H1 (cell line): ENCODE measurements at regions not wholly inside any gene's neighbourhood (a gene's known extent, or its start where the extent isn't known, plus 50 kb on each side); places are given as distances from the start of the nearest gene placed in this dataset.

Experiments
- EP300 ChIP-seq, 2 experiments: IDR thresholded peaks; 1 replicate in 1 of 2; 2 replicates in 1 of 2; pipeline ENCODE4 v1.6.1; 2011 to 2012; ENCODE audit warnings: low read depth in 2 of 2, low read length in 2 of 2, mild to moderate bottlenecking in 2 of 2, borderline replicate concordance in 1 of 2, inconsistent platforms in 1 of 2, moderate library complexity in 1 of 2
- MAFK ChIP-seq: IDR thresholded peaks from 2 replicates; pipeline ENCODE4 v1.6.1; 2012; ENCODE audit warnings: low read depth, mild to moderate bottlenecking, improper control_type of control experiment, low read length
- NRF1 ChIP-seq: IDR thresholded peaks from 2 replicates; pipeline ENCODE4 v1.6.1; 2011; ENCODE audit warnings: mild to moderate bottlenecking, low read depth, low read length, improper control_type of control experiment
- SAP30 ChIP-seq: fragments of 300-600 bp; sonication (generic); IDR thresholded peaks from 2 replicates; pipeline ENCODE4 v1.7.1; 2012; ENCODE audit warnings: low read length, moderate library complexity, mild to moderate bottlenecking, inconsistent platforms; ENCODE audit not compliant: insufficient read depth, insufficient replicate concordance
- SP2 ChIP-seq: IDR thresholded peaks from 2 replicates; pipeline ENCODE4 v1.6.1; 2012; ENCODE audit warnings: mild to moderate bottlenecking, low read length, inconsistent platforms
- TAF1 ChIP-seq: IDR thresholded peaks from 2 replicates; pipeline ENCODE4 v1.6.1; 2011; ENCODE audit warnings: mild to moderate bottlenecking, low read depth, low read length
- YY1 ChIP-seq: IDR thresholded peaks from 2 replicates; pipeline ENCODE4 v1.6.1; 2011; ENCODE audit warnings: low read depth, mild to moderate bottlenecking, low read length
- TF ChIP-seq, protein P1 (sequence below): IDR thresholded peaks from 2 replicates; pipeline ENCODE4 v1.6.1; 2011; ENCODE audit warnings: low read depth, mild to moderate bottlenecking, low read length; ENCODE audit not compliant: insufficient read depth

DNA sequence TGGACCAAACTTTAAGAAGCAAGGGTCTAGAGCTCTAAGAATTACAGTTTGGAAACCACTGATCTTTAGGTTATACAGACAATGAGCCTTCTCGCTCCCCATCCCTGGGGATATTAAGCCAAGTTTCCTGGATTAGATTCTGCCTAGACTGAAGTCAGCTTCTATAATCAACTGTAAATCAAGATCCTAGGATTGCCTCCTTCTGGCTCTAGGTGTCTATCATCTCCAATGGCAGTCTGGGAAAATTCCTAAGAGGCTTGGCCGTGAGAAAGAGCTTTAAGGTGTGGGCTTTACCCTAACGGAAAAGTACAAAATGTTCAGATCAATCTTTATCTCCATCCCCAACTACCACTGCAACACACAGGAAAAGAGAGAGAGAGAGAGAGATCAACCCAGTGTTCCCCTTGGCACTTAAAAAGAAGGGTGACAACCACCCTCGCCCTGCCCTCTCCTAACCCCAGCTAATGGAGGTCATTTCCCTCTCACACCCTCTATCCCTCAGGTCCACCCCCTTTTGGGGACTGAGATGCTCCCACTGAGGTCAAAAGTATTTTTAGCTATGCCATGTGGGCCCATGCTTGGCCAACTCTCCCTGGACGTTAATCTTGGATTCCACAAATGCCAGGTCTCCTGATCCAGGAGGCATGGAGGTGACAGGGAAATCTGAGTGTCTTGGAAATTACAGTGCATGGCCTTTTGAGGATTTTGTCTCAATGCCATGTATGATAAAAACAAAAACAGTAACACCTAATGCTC lies 202.8 kb upstream of the BCL6 start (continued):
- TF ChIP-seq, protein P1, sequence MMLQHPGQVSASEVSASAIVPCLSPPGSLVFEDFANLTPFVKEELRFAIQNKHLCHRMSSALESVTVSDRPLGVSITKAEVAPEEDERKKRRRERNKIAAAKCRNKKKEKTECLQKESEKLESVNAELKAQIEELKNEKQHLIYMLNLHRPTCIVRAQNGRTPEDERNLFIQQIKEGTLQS = no peak
- TF ChIP-seq TAF1 = no peak
- TF ChIP-seq SAP30 = no peak
- TF ChIP-seq EP300 (IDR thresholded peaks at IDR 0.05; ENCODE audit: borderline replicate concordance in 1 of 2, low read depth in 2 of 2, low read length in 2 of 2) = no peak
- TF ChIP-seq SP2 = no peak
- no peak for TF ChIP-seq MAFK
- no peak for TF ChIP-seq YY1
- no peak for TF ChIP-seq NRF1
